NCI-H128 (cell line): ENCODE measurements at regions not wholly inside any gene's neighbourhood (a gene's known extent, or its start where the extent isn't known, plus 50 kb on each side); places are given as distances from the start of the nearest gene placed in this dataset.

Source experiments
- DNase-seq: peaks from one replicate; lab custom pipeline; 2025; ENCODE audit not compliant: unreplicated experiment; lab: John Stamatoyannopoulos, UW

DNA sequence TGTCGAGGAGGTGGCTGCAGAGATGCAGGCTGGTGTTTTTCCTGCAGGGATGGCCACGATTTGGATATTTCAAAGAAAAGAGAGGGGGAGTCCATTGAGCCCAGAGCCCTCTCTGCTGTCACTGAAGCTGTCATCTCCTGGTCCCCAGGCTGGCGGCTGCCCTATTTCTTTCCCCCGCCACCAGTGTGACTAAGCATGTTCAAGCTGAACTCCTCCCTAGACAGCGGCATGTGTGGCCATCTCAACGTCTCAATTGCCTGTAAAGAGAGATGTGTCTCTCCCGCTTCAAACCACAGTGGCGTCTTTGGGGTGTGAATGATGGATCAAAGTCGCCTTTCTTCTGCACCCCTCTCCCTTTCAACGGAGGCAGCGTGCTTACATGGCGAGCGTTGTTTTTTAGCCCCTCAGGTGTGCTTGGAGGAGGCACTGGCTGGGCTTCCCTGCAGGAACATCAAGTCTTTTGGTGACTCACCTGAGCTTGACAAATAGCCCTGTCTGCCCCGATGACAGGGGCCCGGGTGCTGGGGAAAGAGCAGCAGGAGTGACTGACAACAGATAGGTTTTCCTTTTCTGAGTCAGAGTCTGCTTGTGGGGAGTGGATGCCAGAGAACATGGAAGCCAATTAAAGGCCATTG is 346.4 kb upstream of the AJAP1 start:
- no peak for DNase-seq

GRCh38 chr1:4308806-4309205 is 345.6 kb upstream of the AJAP1 start:
- DNase-seq, result no peak

- DNase-seq, result no peak
These were observed 344.6 kb upstream of the AJAP1 start for GRCh38 chr1:4309676-4310320.

GRCh38 chr1:4310396-4310923 is 343.9 kb upstream of the AJAP1 start:
- no peak for DNase-seq

GRCh38 chr1:4312024-4312423 is 342.4 kb upstream of the AJAP1 start:
- no peak for DNase-seq

- DNase-seq, result no peak
These were observed 339.2 kb upstream of the AJAP1 start for GRCh38 chr1:4315202-4315601.

DNA sequence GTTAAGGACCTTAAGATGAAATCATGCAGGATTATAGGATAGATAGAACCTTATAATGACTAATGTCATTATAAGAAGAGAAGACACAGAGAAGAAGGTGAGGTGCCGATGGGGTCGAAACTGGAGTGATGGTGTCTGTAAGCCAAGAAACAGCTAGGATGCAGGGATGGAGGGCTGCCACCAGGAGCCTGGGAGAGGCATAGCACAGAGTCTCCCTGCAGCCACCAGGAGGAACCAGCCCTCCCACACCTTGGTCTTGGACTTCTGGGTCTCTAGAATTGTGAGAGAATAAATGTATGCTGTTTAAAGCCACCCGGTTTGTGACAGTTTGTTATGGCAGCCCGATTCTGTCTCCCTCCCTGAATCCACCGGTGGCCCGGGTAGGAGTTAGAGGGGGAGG is 337.2 kb upstream of the AJAP1 start:
- DNase-seq, result no peak

GRCh38 chr1:4318720-4319119 is 335.7 kb upstream of the AJAP1 start:
- no peak for DNase-seq

DNA sequence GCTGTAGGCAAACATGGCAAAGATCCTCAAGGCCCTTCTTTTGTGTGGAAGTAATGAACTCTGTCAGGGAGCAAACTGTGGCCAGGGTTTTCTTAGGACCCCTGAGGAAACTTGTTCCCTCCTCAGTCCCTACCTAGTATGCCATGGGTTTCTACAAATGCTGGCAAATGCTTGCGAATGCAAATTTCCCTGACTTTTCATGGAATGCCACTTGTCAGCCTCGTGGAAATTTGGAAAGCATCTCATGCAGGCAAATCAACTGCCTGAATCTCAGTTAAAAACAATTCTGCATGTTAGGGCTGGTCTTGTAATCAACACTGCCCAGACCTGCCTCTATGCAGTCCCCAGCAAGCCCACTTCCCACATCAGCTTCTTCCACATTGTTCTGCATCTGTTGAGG is 334.9 kb upstream of the AJAP1 start:
- no peak for DNase-seq

DNA sequence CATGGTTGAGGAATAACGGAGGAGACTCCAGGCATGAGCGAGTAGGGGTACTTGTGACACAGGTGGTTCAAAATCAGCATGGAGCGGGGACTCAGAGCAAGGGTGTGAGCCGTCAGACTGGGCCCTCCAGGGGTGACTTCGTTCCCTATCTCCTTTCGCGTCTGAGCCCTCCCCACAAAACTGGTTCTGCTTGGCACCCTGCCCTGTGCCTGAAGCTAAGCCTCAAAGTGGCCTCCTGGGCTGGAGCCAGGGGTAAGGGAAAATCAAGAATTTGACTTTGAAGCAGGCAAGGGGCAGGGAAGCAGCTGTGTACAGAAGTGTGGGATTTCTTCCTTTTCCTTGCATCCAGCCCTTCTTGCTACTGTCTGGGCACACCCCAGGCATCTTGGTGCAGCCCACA is 331.5 kb upstream of the AJAP1 start:
- DNase-seq, result no peak

GRCh38 chr1:4323309-4323708 is 331.1 kb upstream of the AJAP1 start:
- DNase-seq, result no peak

DNA sequence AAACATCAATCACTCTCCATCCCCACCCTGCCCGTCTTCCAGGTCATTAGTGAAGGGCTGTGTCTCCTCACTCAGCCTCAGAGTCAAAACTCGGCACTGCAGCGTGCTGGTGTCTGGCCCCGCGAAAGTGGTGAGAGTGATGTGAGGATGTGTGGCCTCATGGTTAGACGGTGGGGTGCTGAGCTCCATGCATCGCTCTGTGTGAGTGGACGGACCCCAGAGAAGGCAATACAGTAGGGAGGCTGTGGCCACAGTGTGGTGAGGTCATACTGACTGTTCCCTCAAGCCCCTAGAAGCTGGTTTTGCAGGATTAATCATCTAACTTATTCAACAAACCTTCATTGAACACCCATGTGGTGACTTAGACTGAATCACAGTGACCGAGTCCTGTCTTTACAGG is 329.9 kb upstream of the AJAP1 start:
- no peak for DNase-seq

- no peak for DNase-seq
These were observed 327.3 kb upstream of the AJAP1 start for GRCh38 chr1:4327142-4327541.

GRCh38 chr1:4328402-4329071 is 325.9 kb upstream of the AJAP1 start:
- no peak for DNase-seq

GRCh38 chr1:4330805-4331766 is 323.3 kb upstream of the AJAP1 start:
- no peak for DNase-seq

DNA sequence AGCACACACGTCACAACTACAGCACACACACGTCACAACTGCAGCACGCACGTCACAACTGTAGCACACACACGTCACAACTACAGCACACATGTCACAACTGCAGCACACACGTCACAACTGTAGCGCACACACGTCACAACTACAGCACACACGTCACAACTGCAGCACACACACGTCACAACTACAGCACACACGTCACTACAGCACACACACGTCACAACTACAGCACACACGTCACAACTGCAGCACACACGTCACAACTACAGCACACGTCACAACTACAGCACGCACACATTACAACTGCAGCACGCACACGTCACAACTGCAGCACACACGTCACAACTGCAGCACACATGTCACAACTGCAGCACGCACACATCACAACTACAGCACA is 322.6 kb upstream of the AJAP1 start:
- no peak for DNase-seq

DNA sequence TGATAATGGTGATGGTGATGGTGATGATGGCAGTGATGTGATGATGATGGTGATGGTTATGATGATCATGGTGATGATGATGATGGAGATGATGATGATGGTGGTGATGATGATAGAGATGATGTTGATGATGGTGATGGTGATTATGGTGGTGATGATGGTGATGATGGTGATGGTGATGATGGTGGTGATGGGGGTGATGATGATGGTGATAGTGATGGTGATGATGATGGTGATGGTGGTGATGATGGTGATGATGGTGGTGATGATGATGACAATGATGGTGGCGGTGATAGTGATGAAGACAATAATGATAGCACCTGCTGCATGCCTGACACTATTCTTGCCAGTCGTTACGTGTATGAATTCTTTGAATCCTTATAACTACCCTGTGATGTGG is 317.9 kb upstream of the AJAP1 start:
- no peak for DNase-seq

DNA sequence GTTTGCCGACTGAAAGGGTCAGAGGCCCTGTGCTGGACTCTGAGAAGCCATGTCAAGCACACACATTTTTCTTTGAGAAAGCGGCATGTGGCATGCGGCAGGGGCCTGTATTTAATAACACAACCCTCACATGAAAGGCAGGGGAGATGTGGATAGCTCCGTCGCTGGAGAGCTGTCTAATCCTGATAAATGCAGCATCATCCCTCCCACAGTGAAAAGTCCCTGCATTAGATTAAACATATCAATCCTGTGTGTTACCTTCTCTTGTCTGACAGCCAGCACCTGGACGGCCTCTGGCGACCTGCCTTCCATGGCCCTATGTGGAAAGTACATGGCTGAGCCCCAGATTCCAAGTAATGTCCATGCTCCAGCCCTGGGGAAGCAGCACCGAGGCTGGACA is 313.0 kb upstream of the AJAP1 start:
- DNase-seq, result no peak

DNA sequence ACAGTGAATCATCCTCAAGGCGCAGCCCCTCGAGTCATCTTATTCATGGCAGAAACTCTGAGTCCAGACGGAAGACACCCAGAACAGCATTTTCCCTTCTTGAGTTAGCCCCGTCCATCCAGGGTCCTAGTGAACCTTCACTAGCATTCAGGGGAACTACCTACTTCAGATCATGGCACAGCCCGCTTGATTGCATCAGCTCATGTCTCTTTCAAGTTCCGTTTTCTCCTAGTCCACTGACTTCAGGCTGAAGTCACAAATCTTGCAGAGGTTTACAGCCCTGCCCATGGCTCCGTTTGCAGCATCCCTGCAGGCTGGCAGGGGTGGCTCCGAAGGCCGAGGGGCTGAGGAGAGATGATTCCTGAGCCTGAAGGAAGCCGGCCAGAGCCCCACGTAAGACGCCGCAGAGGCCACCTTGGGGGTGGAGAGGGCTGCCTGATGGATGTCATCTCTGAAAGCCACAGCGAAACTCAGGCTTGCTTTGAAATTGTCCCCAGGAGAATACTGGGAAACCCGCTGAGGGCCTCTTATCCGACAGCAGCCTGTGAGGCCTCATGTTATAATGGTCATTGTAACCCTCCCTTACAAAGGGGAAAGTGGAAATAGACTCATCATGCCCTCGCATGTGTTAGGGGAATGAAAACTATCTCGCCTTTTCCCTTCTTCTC is 310.2 kb upstream of the AJAP1 start:
- no peak for DNase-seq

- no peak for DNase-seq
These were observed 309.3 kb upstream of the AJAP1 start for GRCh38 chr1:4345094-4345493.

GRCh38 chr1:4346131-4346530 is 308.3 kb upstream of the AJAP1 start:
- no peak for DNase-seq
